AG04449 (cell line): ENCODE measurements at regions not wholly inside any gene's neighbourhood (a gene's known extent, or its start where the extent isn't known, plus 50 kb on each side); places are given as distances from the start of the nearest gene placed in this dataset.

Experiments used
- CTCF ChIA-PET: fragments of 350-600 bp; formaldehyde crosslinking; extraction: SDS; loops from one replicate; lab custom pipeline; 2021; ENCODE audit warnings: antibody characterized with exemption; lab: Yijun Ruan, JAX
- POLR2A ChIA-PET: fragments of 400-600, 350-600 bp; formaldehyde crosslinking; extraction: SDS; loops from one replicate; lab custom pipeline; 2020; ENCODE audit warnings: antibody characterized with exemption, inconsistent platforms; lab: Yijun Ruan, JAX
- DNase-seq: peaks from one replicate; pipeline ENCODE4 v3.0.0-alpha.2; 2010; ENCODE audit warnings: low read depth, low spot score
- H3K4me3 ChIP-seq: 2 replicates; pipeline ENCODE4 v1.5.1; 2011; ENCODE audit warnings: low read depth, mild to moderate bottlenecking, control low read depth, low read length
- CTCF ChIP-seq: IDR thresholded peaks from one replicate; pipeline ENCODE4 v1.5.1; 2011; ENCODE audit warnings: mild to moderate bottlenecking, moderate library complexity, low read length, control low read depth, inconsistent platforms; ENCODE audit not compliant: insufficient read depth; ENCODE audit errors: missing control alignments

- ChIA-PET CTCF (interaction anchor here (1.2 kb wide), 1 partner anchor 14 kb away, joined by 3 read pairs; no protein-coding TSS in a partner anchor), POLR2A (no interaction called here)
- TF ChIP-seq CTCF = no peak
- H3K4me3 ChIP-seq = no peak overlapping the region
- no peak for DNase-seq
Measured at GRCh38 chr6:109315341-109316110, 66.7 kb downstream of the CD164 start.

GRCh38 chr6:109314313-109314712 is 68.0 kb downstream of the CD164 start:
- POLR2A ChIA-PET = no interaction called here
- CTCF ChIA-PET = interaction anchor here (1.2 kb wide), 1 partner anchor 13 kb away, joined by 3 read pairs; no protein-coding TSS in a partner anchor
- DNase-seq = no peak
- no peak for TF ChIP-seq CTCF
- H3K4me3 ChIP-seq = no peak overlapping the region

- DNase-seq = no peak
- H3K4me3 ChIP-seq = no peak overlapping the region
- no peak for TF ChIP-seq CTCF
- CTCF ChIA-PET = no interaction called here
- POLR2A ChIA-PET = no interaction called here
Measured at GRCh38 chr6:109313139-109313538, 69.1 kb downstream of the CD164 start.

- CTCF ChIA-PET = no interaction called here
- no peak overlapping the region for H3K4me3 ChIP-seq
- POLR2A ChIA-PET = no interaction called here
- TF ChIP-seq CTCF = no peak
- DNase-seq = no peak
Measured at GRCh38 chr6:109311471-109311870, 70.8 kb downstream of the CD164 start.

- no peak for TF ChIP-seq CTCF
- ChIA-PET POLR2A (no interaction called here), CTCF (interaction anchor here (0.9 kb wide), 1 partner anchor 35 kb away, joined by 3 read pairs; no protein-coding TSS in a partner anchor)
- no peak overlapping the region for H3K4me3 ChIP-seq
- DNase-seq = no peak
Measured at GRCh38 chr6:109309917-109310316, 72.3 kb downstream of the CD164 start.

GRCh38 chr6:109308018-109308492 is 74.2 kb downstream of the CD164 start:
- CTCF ChIA-PET = no interaction called here
- POLR2A ChIA-PET = no interaction called here
- TF ChIP-seq CTCF = no peak
- peak; percentile 9 for DNase-seq
- H3K4me3 ChIP-seq = no peak overlapping the region
